PC-3 (cell line): ENCODE measurements at regions not wholly inside any gene's neighbourhood (a gene's known extent, or its start where the extent isn't known, plus 50 kb on each side); places are given as distances from the start of the nearest gene placed in this dataset.

ENCODE experiments used
- EZH2 ChIP-seq: fragments of 300-600 bp; sonication (generic); IDR thresholded peaks from one replicate; pipeline ENCODE4 v1.6.1; 2017; ENCODE audit warnings: antibody characterized with exemption, mild to moderate bottlenecking, low read length; ENCODE audit not compliant: unreplicated experiment
- EZH2phosphoT487 ChIP-seq: fragments of 300-600 bp; sonication (generic); IDR thresholded peaks from 2 replicates; pipeline ENCODE4 v1.6.1; 2018; ENCODE audit warnings: mild to moderate bottlenecking, antibody characterized with exemption, low read length, borderline replicate concordance
- TF ChIP-seq, protein P1 (sequence below): fragments of 300-600 bp; sonication (generic); conservative IDR thresholded peaks from 2 replicates; pipeline ENCODE4 v1.5.1; 2017; ENCODE audit warnings: antibody characterized with exemption, low read depth, mild to moderate bottlenecking, low read length

DNA sequence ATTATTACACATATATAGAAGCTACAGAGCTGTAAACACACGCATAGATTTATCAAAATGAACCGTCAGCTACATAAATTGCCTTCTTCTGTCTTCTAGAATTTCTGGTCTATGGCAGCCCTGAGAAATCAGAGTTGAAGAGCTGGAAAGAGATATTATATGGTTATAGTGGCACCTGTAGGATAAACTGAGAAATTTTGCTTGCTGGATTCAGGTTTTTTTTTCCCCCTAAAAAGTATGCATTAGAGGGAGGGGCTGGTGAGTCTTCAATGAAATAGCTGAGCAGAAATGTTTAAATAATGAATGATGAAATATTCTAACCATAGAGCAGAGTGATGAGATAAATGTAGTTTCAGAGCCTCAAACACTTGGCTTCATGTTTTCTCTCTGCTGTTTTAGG lies 78.0 kb upstream of the DYNC1I1 start:
- TF ChIP-seq, protein P1, sequence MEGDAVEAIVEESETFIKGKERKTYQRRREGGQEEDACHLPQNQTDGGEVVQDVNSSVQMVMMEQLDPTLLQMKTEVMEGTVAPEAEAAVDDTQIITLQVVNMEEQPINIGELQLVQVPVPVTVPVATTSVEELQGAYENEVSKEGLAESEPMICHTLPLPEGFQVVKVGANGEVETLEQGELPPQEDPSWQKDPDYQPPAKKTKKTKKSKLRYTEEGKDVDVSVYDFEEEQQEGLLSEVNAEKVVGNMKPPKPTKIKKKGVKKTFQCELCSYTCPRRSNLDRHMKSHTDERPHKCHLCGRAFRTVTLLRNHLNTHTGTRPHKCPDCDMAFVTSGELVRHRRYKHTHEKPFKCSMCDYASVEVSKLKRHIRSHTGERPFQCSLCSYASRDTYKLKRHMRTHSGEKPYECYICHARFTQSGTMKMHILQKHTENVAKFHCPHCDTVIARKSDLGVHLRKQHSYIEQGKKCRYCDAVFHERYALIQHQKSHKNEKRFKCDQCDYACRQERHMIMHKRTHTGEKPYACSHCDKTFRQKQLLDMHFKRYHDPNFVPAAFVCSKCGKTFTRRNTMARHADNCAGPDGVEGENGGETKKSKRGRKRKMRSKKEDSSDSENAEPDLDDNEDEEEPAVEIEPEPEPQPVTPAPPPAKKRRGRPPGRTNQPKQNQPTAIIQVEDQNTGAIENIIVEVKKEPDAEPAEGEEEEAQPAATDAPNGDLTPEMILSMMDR = no peak; the same call in 1 of the 2 replicates
- TF ChIP-seq EZH2 = no peak
- TF ChIP-seq EZH2phosphoT487 = no peak
